GM12875 (cell line): ENCODE measurements at regions not wholly inside any gene's neighbourhood (a gene's known extent, or its start where the extent isn't known, plus 50 kb on each side); places are given as distances from the start of the nearest gene placed in this dataset.

Source experiments
- H3K4me3 ChIP-seq: one replicate; pipeline ENCODE4 v1.5.1; 2011; ENCODE audit warnings: low read depth, low read length, control low read depth
- TF ChIP-seq, protein P1 (sequence below): IDR thresholded peaks from 2 replicates; pipeline ENCODE4 v1.5.1; 2011; ENCODE audit warnings: low read depth, mild to moderate bottlenecking, control low read depth, inconsistent platforms, low read length, moderate library complexity, borderline replicate concordance; ENCODE audit not compliant: insufficient read depth

DNA sequence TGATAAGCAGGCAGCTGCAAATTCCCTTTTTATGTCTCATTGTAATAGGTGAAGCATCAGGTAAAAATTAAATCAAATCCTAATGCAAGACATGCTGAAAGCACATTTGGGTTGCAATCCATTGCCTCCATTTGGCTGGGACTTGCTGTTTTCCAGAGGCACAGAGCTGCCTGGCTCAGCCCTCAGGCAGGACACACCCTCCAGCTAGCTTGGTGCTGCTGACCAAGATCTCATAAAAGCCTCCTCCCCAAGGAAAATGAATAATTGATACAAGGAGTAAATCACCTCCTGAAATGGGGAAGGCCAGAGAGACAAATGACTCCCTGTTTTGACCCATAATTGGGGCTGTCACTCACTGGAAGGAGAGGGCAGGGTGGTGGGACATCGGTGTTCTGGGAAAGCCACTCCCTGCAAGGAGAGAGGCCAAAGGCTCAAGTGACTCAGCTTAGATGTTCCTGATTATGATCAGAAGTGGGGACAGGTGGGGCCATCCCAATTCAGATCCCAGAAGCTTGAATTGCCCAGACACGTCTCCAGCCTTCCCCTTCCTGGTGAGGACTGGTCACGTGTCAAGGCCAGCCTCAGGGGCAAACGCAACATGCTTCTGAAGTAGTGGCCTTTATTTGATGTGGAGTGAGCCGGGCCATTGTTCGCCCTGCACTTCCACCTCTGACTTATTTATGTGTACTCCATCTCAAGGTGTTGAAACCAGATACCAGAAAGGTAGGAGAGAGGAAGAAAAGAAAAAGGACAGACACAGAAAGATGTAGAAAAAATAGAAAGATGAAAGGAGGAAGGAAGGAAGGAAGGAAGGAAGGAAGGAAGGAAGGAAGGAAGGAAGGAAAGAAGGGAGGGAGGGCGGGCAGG, 773.7 kb downstream of the BCL11B start:
- H3K4me3 ChIP-seq: no peak overlapping the region
- TF ChIP-seq, protein P1, sequence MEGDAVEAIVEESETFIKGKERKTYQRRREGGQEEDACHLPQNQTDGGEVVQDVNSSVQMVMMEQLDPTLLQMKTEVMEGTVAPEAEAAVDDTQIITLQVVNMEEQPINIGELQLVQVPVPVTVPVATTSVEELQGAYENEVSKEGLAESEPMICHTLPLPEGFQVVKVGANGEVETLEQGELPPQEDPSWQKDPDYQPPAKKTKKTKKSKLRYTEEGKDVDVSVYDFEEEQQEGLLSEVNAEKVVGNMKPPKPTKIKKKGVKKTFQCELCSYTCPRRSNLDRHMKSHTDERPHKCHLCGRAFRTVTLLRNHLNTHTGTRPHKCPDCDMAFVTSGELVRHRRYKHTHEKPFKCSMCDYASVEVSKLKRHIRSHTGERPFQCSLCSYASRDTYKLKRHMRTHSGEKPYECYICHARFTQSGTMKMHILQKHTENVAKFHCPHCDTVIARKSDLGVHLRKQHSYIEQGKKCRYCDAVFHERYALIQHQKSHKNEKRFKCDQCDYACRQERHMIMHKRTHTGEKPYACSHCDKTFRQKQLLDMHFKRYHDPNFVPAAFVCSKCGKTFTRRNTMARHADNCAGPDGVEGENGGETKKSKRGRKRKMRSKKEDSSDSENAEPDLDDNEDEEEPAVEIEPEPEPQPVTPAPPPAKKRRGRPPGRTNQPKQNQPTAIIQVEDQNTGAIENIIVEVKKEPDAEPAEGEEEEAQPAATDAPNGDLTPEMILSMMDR: no peak

DNA sequence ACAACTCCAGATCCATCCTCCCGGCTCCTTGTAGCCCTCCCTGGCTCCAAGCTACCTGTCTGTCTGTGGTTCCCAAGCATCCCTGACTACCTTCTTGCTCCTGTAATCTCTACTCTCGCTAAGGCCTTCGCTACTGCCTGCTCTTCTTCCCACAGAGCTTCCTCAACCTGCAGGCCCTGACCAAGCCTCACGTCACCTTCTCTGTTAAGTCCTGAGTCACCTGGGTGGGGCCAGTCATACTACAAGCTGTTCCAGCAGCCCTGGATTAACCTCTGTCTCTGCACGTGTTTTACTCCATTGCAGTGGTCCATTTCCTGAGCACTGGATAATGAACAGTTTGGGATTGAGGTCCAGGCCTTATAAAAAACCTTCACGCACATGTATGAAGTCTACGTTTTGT, 770.7 kb downstream of the BCL11B start:
- TF ChIP-seq, protein P1: no peak
- H3K4me3 ChIP-seq: no peak overlapping the region

DNA sequence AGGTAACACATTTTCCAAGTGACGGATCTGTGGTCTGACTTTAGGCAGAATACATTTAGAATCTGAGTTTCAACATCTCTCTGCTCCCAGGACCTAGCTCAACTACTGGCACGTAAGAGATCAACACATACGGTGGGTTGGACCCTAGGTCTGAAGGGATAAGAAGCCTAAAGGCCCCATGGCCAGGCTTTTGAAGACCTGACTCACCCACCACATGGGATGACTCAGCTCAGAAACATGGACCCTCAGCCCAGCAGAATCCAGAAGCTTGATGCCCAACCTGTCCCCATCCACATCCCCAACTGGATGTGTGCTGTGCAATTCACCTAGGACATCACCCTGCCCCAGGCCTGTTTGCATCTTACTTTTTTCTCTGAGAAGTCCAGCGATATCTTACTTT, 770.2 kb downstream of the BCL11B start:
- TF ChIP-seq, protein P1: no peak
- H3K4me3 ChIP-seq: no peak overlapping the region

DNA sequence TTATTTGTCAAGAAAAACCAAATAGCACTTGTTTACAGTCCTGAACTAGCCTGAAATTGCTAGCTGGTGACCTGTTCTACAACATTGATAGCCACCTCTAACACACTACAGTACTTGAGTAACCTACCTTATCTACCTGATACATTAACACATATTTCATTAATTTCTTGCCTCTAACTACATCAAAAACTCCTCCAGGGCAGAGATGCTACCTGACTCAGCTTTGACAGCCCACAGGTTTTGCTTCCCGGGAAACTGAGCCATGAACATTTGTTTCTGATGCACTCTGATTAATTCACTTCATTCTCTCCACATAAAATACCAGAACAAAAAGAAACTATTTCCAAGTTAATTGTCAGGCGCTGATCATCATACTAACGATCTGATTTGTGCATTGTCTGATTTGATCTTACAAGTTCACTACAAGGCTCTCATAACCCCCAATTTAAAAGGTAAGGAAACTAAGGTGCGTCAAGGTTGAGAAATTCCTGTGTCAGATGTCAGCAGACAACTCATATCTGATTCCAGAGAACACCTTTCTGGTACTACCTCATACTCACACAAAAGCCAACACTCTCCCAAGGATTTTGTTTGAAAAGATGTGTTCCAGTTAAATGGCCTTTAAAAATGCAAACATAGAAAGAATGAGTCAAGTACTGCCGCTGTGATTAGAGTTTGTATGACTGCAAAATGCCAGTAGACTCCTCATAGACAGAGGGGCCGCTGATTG, 768.7 kb downstream of the BCL11B start:
- TF ChIP-seq, protein P1: no peak
- H3K4me3 ChIP-seq: no peak overlapping the region

DNA sequence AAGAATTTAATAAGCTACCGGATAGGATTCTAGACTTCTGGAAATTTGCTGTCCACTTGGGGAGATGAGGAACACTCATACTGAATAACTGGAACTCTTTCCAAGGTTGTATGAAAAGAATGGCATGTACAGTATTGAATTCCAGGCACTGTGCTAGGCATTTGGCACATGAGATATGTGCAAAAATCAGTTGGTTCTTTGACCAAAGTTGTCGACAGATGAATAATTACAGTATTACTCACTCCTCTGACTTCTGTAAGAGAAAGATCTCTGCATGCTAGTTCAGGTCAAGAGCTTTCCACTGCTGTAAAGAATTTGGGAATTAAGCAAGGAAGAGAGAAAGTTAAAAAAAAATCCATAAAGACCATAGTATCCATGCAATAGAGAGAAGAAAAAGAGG, 764.7 kb downstream of the BCL11B start:
- TF ChIP-seq, protein P1: no peak
- no peak overlapping the region for H3K4me3 ChIP-seq

DNA sequence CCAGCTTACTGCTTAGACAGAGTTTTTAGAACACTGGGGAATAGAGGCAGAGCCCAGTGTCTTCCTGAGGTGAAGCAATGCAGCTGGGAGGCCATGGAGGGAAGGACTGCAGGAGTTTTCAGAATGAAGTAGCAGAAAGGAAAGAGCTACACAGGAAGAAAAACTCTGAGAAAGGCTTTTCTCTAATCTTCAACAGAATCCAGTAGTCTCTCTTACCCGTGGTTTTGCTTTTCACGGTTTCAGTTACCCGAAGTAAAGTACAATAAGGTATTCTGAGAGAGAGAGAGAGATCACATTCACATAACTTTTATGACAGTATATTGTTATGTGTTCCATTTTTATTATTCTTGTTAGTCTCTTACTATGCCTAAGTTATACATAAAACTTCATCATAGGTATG, 761.6 kb downstream of the BCL11B start:
- TF ChIP-seq, protein P1: no peak
- no peak overlapping the region for H3K4me3 ChIP-seq
